ENCODE measurements at regions not wholly inside any gene's neighbourhood (a gene's known extent, or its start where the extent isn't known, plus 50 kb on each side); places are given as distances from the start of the nearest gene placed in this dataset.

GRCh38 chr12:93019212-93019927 is 90.3 kb upstream of the EEA1 start:
- TF ChIP-seq, protein P1, sequence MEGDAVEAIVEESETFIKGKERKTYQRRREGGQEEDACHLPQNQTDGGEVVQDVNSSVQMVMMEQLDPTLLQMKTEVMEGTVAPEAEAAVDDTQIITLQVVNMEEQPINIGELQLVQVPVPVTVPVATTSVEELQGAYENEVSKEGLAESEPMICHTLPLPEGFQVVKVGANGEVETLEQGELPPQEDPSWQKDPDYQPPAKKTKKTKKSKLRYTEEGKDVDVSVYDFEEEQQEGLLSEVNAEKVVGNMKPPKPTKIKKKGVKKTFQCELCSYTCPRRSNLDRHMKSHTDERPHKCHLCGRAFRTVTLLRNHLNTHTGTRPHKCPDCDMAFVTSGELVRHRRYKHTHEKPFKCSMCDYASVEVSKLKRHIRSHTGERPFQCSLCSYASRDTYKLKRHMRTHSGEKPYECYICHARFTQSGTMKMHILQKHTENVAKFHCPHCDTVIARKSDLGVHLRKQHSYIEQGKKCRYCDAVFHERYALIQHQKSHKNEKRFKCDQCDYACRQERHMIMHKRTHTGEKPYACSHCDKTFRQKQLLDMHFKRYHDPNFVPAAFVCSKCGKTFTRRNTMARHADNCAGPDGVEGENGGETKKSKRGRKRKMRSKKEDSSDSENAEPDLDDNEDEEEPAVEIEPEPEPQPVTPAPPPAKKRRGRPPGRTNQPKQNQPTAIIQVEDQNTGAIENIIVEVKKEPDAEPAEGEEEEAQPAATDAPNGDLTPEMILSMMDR (IDR thresholded peaks at IDR 0.05; ENCODE audit: borderline replicate concordance, extremely low read depth, insufficient read depth) = no peak
- no peak overlapping the region for H3K27ac ChIP-seq (ENCODE audit: low read depth in 2 of 2, low read length in 2 of 2)

DNA sequence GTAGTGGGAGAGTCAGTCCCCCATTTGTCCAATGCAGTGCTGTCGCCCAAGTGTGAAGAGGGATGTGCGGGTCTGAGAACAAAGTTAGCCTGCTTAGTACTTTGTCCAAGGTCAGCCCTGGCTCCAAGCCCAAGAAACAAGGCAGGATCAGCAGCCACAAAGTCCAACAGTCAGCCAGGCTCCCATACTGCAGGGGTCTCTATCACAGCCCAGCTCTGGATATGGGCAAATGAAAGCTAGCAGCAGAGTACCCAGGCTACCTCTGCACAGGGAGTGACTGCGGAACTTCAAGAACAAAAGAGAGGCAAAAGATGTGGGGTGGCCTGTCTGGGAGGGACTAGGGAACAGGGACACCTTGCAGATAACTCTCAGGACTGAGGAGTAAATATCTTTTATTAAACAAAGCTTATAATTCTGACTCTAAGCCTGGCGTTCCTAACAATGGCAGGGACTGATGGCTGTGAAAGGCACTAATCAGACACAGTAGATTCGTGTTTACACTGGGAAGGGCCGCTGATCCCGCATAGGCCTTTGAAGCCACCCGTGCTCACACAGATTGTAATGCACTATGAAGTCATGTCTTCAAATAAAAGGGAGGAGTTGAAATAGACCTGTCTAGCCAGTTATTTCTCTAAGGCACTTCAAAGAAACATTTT is 91.0 kb upstream of the EEA1 start:
- peak in 1 of 5 donors; percentile 31 for DNase-seq
- H3K27me3 ChIP-seq (ENCODE audit: control insufficient read depth, insufficient read depth, low read length) = no peaks in the 10 kb centered on the region
- H3K9me3 ChIP-seq (ENCODE audit: control insufficient read depth in 2 of 3, insufficient read depth in 1 of 3, low read length in 3 of 3) = no peaks in the 10 kb centered on the region
- H3K4me1 ChIP-seq (ENCODE audit: control insufficient read depth in 2 of 3, insufficient read depth in 2 of 3, low read depth in 1 of 3, low read length in 3 of 3) = peaks cover 2 to 11% (median 7%) of the 10 kb centered on the region in 3 donors
- no peak overlapping the region for H3K9ac ChIP-seq (ENCODE audit: low read length in 3 of 3)
- H3K36me3 ChIP-seq (ENCODE audit: control insufficient read depth in 2 of 3, insufficient read depth in 3 of 3, low read length in 3 of 3) = no peaks in the 10 kb centered on the region
- TF ChIP-seq, protein P1 (IDR thresholded peaks at IDR 0.05; ENCODE audit: borderline replicate concordance, extremely low read depth, insufficient read depth) = no peak
- no peak overlapping the region for H3K27ac ChIP-seq (ENCODE audit: low read depth in 2 of 2, low read length in 2 of 2)
- intact Hi-C loops (cut with DNase I) = no loop called here
- FAIRE-seq = no peak
- no peak overlapping the region for H3K4me3 ChIP-seq (ENCODE audit: low read length in 3 of 3)

More at GRCh38 chr12:93019212-93019927, 90.3 kb upstream of the EEA1 start:
- H3K4me1 ChIP-seq (ENCODE audit: control insufficient read depth in 2 of 3, insufficient read depth in 2 of 3, low read depth in 1 of 3, low read length in 3 of 3) = peaks cover 2 to 11% (median 7%) of the 10 kb centered on the region in 3 donors
- FAIRE-seq (no peak), DNase-seq (no peak)
- no peaks in the 10 kb centered on the region for H3K27me3 ChIP-seq (ENCODE audit: control insufficient read depth, insufficient read depth, low read length)
- no peak overlapping the region for H3K4me3 ChIP-seq (ENCODE audit: low read length in 3 of 3)
- H3K9ac ChIP-seq (ENCODE audit: low read length in 3 of 3) = no peak overlapping the region
- intact Hi-C loops (cut with DNase I) = no loop called here
- H3K9me3 ChIP-seq (ENCODE audit: control insufficient read depth in 2 of 3, insufficient read depth in 1 of 3, low read length in 3 of 3) = no peaks in the 10 kb centered on the region
- H3K36me3 ChIP-seq (ENCODE audit: control insufficient read depth in 2 of 3, insufficient read depth in 3 of 3, low read length in 3 of 3) = no peaks in the 10 kb centered on the region

GRCh38 chr12:93020631-93021597 is 91.8 kb upstream of the EEA1 start:
- Histone ChIP-seq H3K9ac (ENCODE audit: low read length in 3 of 3) (no peak overlapping the region), H3K9me3 (ENCODE audit: control insufficient read depth in 2 of 3, insufficient read depth in 1 of 3, low read length in 3 of 3) (no peaks in the 10 kb centered on the region), H3K4me1 (ENCODE audit: control insufficient read depth in 2 of 3, insufficient read depth in 2 of 3, low read depth in 1 of 3, low read length in 3 of 3) (peaks cover 0 to 9% (median 4%) of the 10 kb centered on the region in 3 donors), H3K27me3 (ENCODE audit: control insufficient read depth, insufficient read depth, low read length) (no peaks in the 10 kb centered on the region), H3K27ac (ENCODE audit: low read depth in 2 of 2, low read length in 2 of 2) (no peak overlapping the region), H3K4me3 (ENCODE audit: low read length in 3 of 3) (no peak overlapping the region), H3K36me3 (ENCODE audit: control insufficient read depth in 2 of 3, insufficient read depth in 3 of 3, low read length in 3 of 3) (no peaks in the 10 kb centered on the region)
- intact Hi-C loops (cut with DNase I) = no loop called here
- FAIRE-seq (no peak), DNase-seq (no peak)
- TF ChIP-seq, protein P1 (IDR thresholded peaks at IDR 0.05; ENCODE audit: borderline replicate concordance, extremely low read depth, insufficient read depth) = no peak

Measured in kidney (tissue), 13 donors.